GM10266 (cell line): ENCODE measurements at regions not wholly inside any gene's neighbourhood (a gene's known extent, or its start where the extent isn't known, plus 50 kb on each side); places are given as distances from the start of the nearest gene placed in this dataset.

Experiments
- DNase-seq: peaks from one replicate; pipeline ENCODE4 v3.0.0; 2012; ENCODE audit errors: extremely low spot score
- CTCF ChIP-seq: IDR thresholded peaks from 2 replicates; pipeline ENCODE4 v1.5.1; 2012; ENCODE audit warnings: mild to moderate bottlenecking, low read depth; ENCODE audit not compliant: control insufficient read depth, insufficient read depth; ENCODE audit errors: missing control alignments

- DNase-seq: no peak
- TF ChIP-seq CTCF: no peak
Measured at GRCh38 chr13:22618002-22618401, 562.8 kb upstream of the SGCG start.

GRCh38 chr13:22625691-22626090, 555.1 kb upstream of the SGCG start:
- no peak for DNase-seq
- no peak for TF ChIP-seq CTCF

- no peak for DNase-seq
- TF ChIP-seq CTCF: no peak
Measured at GRCh38 chr13:22629374-22629773, 551.4 kb upstream of the SGCG start.

- no peak for DNase-seq
- TF ChIP-seq CTCF: no peak
Measured at GRCh38 chr13:22642088-22642487, 538.7 kb upstream of the SGCG start.

GRCh38 chr13:22644941-22645340, 535.8 kb upstream of the SGCG start:
- DNase-seq: no peak
- TF ChIP-seq CTCF: no peak

- DNase-seq: no peak
- TF ChIP-seq CTCF: no peak
Measured at GRCh38 chr13:22647156-22647850, 533.5 kb upstream of the SGCG start.

- DNase-seq: no peak
- TF ChIP-seq CTCF: no peak
Measured at GRCh38 chr13:22648320-22648801, 532.4 kb upstream of the SGCG start.
